Liver (tissue), 3 donors: ENCODE measurements at regions not wholly inside any gene's neighbourhood (a gene's known extent, or its start where the extent isn't known, plus 50 kb on each side); places are given as distances from the start of the nearest gene placed in this dataset.
"Not testable (repeated sequence)": the region's sequence is repeated elsewhere in the genome, so short reads cannot be mapped to it uniquely, and the experiment has no call there.

ENCODE experiments used
- CTCF ChIP-seq: fragments of 150-350 bp; IDR thresholded peaks from 2 replicates; pipeline ENCODE4 v1.5.1; 2017; ENCODE audit warnings: improper control_type of control experiment, low read depth, low read length; ENCODE audit not compliant: missing input control
- RAD21 ChIP-seq, 2 donors: IDR thresholded peaks; 2 replicates each; pipeline ENCODE4 v1.6.1; 2016; ENCODE audit warnings: antibody characterized with exemption in 2 of 2, mild to moderate bottlenecking in 2 of 2
- RXRA ChIP-seq, 2 donors: IDR thresholded peaks; 2 replicates each; pipeline ENCODE4 v1.6.1; 2017 to 2018; ENCODE audit warnings: antibody characterized with exemption in 2 of 2, mild to moderate bottlenecking in 1 of 2
- ZBTB33 ChIP-seq: IDR thresholded peaks from 2 replicates; pipeline ENCODE4 v1.6.1; 2016; ENCODE audit warnings: antibody characterized with exemption
- donor health status: healthy.
- donor health status: healthy.

GRCh38 chr12:131311279-131311722, 357.6 kb downstream of the ADGRD1 start:
- TF ChIP-seq RAD21 (IDR thresholded peaks at IDR 0.05); CTCF; ZBTB33; RXRA (IDR thresholded peaks at IDR 0.05): not testable (repeated sequence)
